ENCODE measurements at regions not wholly inside any gene's neighbourhood (a gene's known extent, or its start where the extent isn't known, plus 50 kb on each side); places are given as distances from the start of the nearest gene placed in this dataset.

DNA sequence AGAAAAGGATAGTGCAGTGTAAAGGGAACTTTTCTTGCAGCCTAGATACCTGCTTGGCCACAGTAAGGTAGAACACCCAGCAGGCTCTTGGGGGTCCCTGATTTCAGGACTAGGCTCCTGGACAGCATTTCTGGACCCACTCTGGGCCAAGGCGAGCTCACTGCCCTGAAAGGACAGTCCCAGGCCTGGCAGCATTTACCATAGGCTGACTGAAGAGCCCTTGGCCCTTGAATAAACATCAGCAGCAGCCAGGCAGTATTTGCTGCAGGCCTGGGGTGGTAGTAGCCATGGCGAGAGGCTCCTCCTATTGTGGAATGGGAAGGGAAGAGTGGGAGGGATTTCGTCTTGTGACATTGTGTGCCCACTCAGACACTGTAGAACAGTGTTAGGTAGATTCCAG lies 529.2 kb downstream of the TUSC7 start:
- Histone ChIP-seq H3K79me2 (ENCODE audit: insufficient read depth, low read length) (no peaks in the 10 kb centered on the region), H3K27me3 (ENCODE audit: insufficient read depth, low read length, poor library complexity) (no peaks in the 10 kb centered on the region), H3K4me1 (ENCODE audit: insufficient read depth, low read length) (no peaks in the 10 kb centered on the region), H3K36me3 (ENCODE audit: insufficient read depth, low read length) (no peaks in the 10 kb centered on the region), H3K27ac (ENCODE audit: low read length) (no peak overlapping the region), H3K9me3 (ENCODE audit: insufficient read depth, low read length, severe bottlenecking) (no peaks in the 10 kb centered on the region), H3K4me2 (ENCODE audit: insufficient read depth, low read length) (no peak overlapping the region), H4K20me1 (ENCODE audit: insufficient read depth, low read length) (no peaks in the 10 kb centered on the region), H3K9ac (ENCODE audit: low read depth, low read length) (no peak overlapping the region), H3K4me3 (ENCODE audit: low read depth in 1 of 2, low read length in 2 of 2) (no peak overlapping the region), H2AFZ (ENCODE audit: low read depth, low read length) (no peak overlapping the region)
- ATAC-seq (ENCODE audit: insufficient read depth, low read depth) (no peak), DNase-seq (no peak)
- TF ChIP-seq EZH2 (IDR thresholded peaks at IDR 0.05; ENCODE audit: borderline replicate concordance, low read depth, low read length, severe bottlenecking): no peak
- TF ChIP-seq, protein P1, sequence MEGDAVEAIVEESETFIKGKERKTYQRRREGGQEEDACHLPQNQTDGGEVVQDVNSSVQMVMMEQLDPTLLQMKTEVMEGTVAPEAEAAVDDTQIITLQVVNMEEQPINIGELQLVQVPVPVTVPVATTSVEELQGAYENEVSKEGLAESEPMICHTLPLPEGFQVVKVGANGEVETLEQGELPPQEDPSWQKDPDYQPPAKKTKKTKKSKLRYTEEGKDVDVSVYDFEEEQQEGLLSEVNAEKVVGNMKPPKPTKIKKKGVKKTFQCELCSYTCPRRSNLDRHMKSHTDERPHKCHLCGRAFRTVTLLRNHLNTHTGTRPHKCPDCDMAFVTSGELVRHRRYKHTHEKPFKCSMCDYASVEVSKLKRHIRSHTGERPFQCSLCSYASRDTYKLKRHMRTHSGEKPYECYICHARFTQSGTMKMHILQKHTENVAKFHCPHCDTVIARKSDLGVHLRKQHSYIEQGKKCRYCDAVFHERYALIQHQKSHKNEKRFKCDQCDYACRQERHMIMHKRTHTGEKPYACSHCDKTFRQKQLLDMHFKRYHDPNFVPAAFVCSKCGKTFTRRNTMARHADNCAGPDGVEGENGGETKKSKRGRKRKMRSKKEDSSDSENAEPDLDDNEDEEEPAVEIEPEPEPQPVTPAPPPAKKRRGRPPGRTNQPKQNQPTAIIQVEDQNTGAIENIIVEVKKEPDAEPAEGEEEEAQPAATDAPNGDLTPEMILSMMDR (IDR thresholded peaks at IDR 0.05; ENCODE audit: borderline replicate concordance, extremely low read depth, low read length, poor library complexity, severe bottlenecking): no peak

DNA sequence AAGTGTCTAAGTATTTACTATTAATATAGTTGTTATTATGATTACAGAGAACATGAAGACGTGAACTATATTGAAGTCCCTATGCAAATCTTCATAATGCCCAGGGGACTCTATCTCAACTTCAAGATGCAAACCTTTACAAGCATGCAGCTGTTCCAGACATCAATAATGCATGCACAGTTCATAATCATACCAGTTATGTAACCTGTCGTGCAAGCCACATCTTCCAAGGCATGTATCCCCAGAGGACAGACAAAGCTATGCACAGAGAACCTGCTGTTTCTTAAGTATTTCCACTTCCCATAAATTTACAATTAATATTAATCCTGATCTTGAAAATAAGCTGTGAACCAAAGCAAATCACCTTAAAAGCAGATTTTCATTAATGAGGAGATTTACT lies 534.1 kb downstream of the TUSC7 start:
- ATAC-seq (ENCODE audit: insufficient read depth, low read depth) (no peak), DNase-seq (no peak)
- H3K4me3 ChIP-seq (ENCODE audit: low read depth in 1 of 2, low read length in 2 of 2): no peak overlapping the region

DNA sequence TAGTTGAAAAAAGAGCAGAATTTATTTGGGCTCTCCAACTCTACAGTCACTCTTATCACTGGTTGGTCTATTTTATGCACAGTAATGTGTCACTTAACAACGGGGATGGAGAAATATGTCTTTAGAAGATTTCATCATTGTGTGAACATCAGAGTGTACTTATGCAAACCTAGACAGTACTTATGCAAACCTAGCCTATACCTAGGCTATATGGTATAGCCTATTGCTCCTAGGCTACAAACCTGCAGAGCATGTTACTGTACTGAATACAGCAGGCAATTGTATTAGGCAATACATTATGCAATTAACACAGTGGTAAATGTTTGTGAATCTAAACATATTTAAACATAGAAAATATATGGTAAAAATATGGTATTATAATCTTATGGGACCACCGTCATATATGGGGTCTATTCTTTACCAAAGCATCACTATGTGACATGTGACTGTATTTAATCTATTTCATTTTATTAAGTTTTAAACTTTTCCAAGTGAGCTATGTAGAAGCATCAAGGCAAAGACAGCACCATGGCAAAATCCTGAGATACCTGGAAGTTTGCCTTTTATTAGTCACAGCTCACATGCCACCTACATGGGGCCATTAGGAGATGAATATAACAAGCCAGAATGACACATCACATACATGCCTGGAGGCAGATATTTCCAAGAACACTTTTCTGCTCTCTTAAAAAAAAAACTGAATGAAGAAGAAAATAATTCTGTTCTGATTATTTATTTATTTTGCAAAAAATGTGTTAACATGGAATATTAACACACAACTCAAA lies 537.4 kb downstream of the TUSC7 start:
- no peak overlapping the region for H3K4me3 ChIP-seq (ENCODE audit: low read depth in 1 of 2, low read length in 2 of 2)
- TF ChIP-seq, protein P1 (IDR thresholded peaks at IDR 0.05; ENCODE audit: borderline replicate concordance, extremely low read depth, low read length, poor library complexity, severe bottlenecking): no peak
- no peak for TF ChIP-seq EZH2 (IDR thresholded peaks at IDR 0.05; ENCODE audit: borderline replicate concordance, low read depth, low read length, severe bottlenecking)
- no peaks in the 10 kb centered on the region for H4K20me1 ChIP-seq (ENCODE audit: insufficient read depth, low read length)
- H2AFZ ChIP-seq (ENCODE audit: low read depth, low read length): no peak overlapping the region
- no peak overlapping the region for H3K4me2 ChIP-seq (ENCODE audit: insufficient read depth, low read length)
- H3K79me2 ChIP-seq (ENCODE audit: insufficient read depth, low read length): no peaks in the 10 kb centered on the region
- no peaks in the 10 kb centered on the region for H3K27me3 ChIP-seq (ENCODE audit: insufficient read depth, low read length, poor library complexity)
- H3K9ac ChIP-seq (ENCODE audit: low read depth, low read length): no peak overlapping the region
- H3K36me3 ChIP-seq (ENCODE audit: insufficient read depth, low read length): no peaks in the 10 kb centered on the region
- H3K4me1 ChIP-seq (ENCODE audit: insufficient read depth, low read length): no peaks in the 10 kb centered on the region
- ATAC-seq (ENCODE audit: insufficient read depth, low read depth): no peak
- no peaks in the 10 kb centered on the region for H3K9me3 ChIP-seq (ENCODE audit: insufficient read depth, low read length, severe bottlenecking)
- no peak overlapping the region for H3K27ac ChIP-seq (ENCODE audit: low read length)
- no peak for DNase-seq

More for the DNA sequence above, 534.1 kb downstream of the TUSC7 start:
- Histone ChIP-seq H3K36me3 (ENCODE audit: insufficient read depth, low read length) (no peaks in the 10 kb centered on the region), H3K27me3 (ENCODE audit: insufficient read depth, low read length, poor library complexity) (no peaks in the 10 kb centered on the region), H2AFZ (ENCODE audit: low read depth, low read length) (no peak overlapping the region), H3K9me3 (ENCODE audit: insufficient read depth, low read length, severe bottlenecking) (no peaks in the 10 kb centered on the region), H3K4me2 (ENCODE audit: insufficient read depth, low read length) (no peak overlapping the region), H3K9ac (ENCODE audit: low read depth, low read length) (no peak overlapping the region), H3K4me1 (ENCODE audit: insufficient read depth, low read length) (no peaks in the 10 kb centered on the region), H3K79me2 (ENCODE audit: insufficient read depth, low read length) (no peaks in the 10 kb centered on the region), H4K20me1 (ENCODE audit: insufficient read depth, low read length) (no peaks in the 10 kb centered on the region), H3K27ac (ENCODE audit: low read length) (no peak overlapping the region)
- TF ChIP-seq EZH2 (IDR thresholded peaks at IDR 0.05; ENCODE audit: borderline replicate concordance, low read depth, low read length, severe bottlenecking): no peak
- TF ChIP-seq, protein P1 (IDR thresholded peaks at IDR 0.05; ENCODE audit: borderline replicate concordance, extremely low read depth, low read length, poor library complexity, severe bottlenecking): no peak
